ENCODE measurements at regions not wholly inside any gene's neighbourhood (a gene's known extent, or its start where the extent isn't known, plus 50 kb on each side); places are given as distances from the start of the nearest gene placed in this dataset.

DNA sequence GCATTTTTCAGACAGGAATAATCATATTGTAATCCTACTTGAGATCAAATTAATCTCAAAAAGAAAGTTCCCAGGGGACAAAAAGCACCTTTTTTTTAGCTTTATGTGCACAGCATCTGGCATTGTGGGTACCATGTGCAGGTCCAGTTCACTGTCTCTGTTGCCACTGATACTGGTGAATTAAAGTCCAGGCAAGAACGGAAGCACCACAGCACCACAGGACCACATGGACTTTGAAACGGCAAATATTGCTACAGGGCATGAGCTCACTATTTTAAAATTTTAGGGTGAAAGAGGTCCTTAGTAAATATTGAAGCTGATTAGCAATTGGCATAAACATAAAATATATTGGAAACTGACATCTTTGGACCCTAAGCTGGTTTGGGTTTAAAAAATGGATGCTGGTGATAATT is 709.0 kb downstream of the EPM2A start (continued):
- TF ChIP-seq, protein P1, sequence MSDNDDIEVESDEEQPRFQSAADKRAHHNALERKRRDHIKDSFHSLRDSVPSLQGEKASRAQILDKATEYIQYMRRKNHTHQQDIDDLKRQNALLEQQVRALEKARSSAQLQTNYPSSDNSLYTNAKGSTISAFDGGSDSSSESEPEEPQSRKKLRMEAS (IDR thresholded peaks at IDR 0.05): peak; percentile 93
- TF ChIP-seq YY1 (IDR thresholded peaks at IDR 0.05): peak; percentile 74
- TF ChIP-seq, protein P2, sequence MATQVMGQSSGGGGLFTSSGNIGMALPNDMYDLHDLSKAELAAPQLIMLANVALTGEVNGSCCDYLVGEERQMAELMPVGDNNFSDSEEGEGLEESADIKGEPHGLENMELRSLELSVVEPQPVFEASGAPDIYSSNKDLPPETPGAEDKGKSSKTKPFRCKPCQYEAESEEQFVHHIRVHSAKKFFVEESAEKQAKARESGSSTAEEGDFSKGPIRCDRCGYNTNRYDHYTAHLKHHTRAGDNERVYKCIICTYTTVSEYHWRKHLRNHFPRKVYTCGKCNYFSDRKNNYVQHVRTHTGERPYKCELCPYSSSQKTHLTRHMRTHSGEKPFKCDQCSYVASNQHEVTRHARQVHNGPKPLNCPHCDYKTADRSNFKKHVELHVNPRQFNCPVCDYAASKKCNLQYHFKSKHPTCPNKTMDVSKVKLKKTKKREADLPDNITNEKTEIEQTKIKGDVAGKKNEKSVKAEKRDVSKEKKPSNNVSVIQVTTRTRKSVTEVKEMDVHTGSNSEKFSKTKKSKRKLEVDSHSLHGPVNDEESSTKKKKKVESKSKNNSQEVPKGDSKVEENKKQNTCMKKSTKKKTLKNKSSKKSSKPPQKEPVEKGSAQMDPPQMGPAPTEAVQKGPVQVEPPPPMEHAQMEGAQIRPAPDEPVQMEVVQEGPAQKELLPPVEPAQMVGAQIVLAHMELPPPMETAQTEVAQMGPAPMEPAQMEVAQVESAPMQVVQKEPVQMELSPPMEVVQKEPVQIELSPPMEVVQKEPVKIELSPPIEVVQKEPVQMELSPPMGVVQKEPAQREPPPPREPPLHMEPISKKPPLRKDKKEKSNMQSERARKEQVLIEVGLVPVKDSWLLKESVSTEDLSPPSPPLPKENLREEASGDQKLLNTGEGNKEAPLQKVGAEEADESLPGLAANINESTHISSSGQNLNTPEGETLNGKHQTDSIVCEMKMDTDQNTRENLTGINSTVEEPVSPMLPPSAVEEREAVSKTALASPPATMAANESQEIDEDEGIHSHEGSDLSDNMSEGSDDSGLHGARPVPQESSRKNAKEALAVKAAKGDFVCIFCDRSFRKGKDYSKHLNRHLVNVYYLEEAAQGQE (IDR thresholded peaks at IDR 0.05): peak; percentile 60
- TF ChIP-seq RAD21 (IDR thresholded peaks at IDR 0.05): peak; percentile 50 to 63

DNA sequence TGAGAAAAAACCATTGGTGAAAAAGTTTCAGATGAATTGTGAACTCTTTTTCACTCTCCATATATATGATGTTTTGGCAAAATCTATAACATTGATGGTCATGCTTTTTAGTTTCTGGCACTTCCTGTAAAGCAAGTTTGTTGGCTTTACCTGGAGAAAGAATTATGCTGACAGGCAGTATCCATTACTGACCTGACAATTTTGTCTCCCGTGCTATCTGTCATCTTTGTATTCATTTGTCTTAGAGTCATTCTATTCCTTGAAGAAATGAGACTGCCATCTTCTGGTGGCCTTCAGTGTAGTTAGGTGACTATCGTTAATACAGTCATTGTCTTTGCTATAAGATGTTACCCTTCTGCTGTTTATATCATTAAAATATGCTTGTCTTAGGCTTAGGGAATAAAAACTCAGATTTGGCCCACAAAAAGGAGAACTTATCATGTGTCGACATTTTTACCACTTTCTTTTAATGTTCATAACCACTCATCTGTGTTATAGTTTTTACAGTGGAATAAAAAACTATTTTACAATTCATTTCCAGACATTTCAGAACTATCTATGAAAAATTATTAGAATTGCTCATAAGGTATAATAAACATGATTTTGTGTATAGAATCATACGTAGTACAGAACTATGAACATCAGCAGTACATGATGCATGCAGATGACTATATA is 707.0 kb downstream of the EPM2A start:
- Histone ChIP-seq H3K4me3 (ENCODE audit: low read depth in 1 of 3, low read length in 3 of 3) (no peak overlapping the region), H3K27ac (ENCODE audit: low read depth in 1 of 2, low read length in 2 of 2) (no peak overlapping the region), H3K27me3 (ENCODE audit: control insufficient read depth in 4 of 4, insufficient read depth in 4 of 4, low read length in 3 of 4) (no peaks in the 10 kb centered on the region), H3K9me3 (ENCODE audit: control insufficient read depth in 4 of 4, low read length in 3 of 4) (no peaks in the 10 kb centered on the region), H3K36me3 (ENCODE audit: control insufficient read depth in 4 of 4, insufficient read depth in 3 of 4, low read depth in 1 of 4, low read length in 3 of 4) (no peaks in the 10 kb centered on the region), H3K4me1 (ENCODE audit: control insufficient read depth in 4 of 4, insufficient read depth in 4 of 4, low read length in 3 of 4) (peaks cover 4 to 21% (median 16%) of the 10 kb centered on the region in 4 donors), H3K9ac (ENCODE audit: low read depth in 1 of 2, low read length in 2 of 2) (no peak overlapping the region)
- TF ChIP-seq, protein P3, sequence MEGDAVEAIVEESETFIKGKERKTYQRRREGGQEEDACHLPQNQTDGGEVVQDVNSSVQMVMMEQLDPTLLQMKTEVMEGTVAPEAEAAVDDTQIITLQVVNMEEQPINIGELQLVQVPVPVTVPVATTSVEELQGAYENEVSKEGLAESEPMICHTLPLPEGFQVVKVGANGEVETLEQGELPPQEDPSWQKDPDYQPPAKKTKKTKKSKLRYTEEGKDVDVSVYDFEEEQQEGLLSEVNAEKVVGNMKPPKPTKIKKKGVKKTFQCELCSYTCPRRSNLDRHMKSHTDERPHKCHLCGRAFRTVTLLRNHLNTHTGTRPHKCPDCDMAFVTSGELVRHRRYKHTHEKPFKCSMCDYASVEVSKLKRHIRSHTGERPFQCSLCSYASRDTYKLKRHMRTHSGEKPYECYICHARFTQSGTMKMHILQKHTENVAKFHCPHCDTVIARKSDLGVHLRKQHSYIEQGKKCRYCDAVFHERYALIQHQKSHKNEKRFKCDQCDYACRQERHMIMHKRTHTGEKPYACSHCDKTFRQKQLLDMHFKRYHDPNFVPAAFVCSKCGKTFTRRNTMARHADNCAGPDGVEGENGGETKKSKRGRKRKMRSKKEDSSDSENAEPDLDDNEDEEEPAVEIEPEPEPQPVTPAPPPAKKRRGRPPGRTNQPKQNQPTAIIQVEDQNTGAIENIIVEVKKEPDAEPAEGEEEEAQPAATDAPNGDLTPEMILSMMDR (IDR thresholded peaks at IDR 0.05; ENCODE audit: low read depth, low read length, missing input control): peak; percentile 21
- TF ChIP-seq FOXA1 (IDR thresholded peaks at IDR 0.05) (no peak), RAD21 (IDR thresholded peaks at IDR 0.05) (peak; percentile 68 to 69)
- WGBS: 52% methylated on average over 4 of the region's 4 CpGs
- DNase-seq (ENCODE audit: low spot score): no peak

DNA sequence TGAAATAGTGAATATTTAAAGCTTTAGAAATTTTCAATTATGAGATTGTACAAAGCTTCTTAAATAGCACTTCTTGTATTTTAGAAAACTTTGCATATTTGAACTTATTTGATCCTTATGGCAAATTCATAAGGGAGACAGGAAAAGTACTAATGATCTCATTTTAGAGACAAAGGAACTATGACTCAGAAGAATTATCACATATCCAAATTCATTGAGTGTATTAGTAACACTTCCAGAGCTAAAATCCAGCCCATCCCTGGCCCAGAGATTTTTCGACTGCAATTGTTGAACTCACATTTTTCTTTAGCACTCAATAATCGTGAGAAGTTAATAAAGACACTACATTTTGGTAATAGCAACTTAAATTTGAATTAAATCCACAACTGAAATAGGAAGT is 704.3 kb downstream of the EPM2A start:
- Histone ChIP-seq H3K9ac (ENCODE audit: low read depth in 1 of 2, low read length in 2 of 2) (no peak overlapping the region), H3K4me1 (ENCODE audit: control insufficient read depth in 4 of 4, insufficient read depth in 4 of 4, low read length in 3 of 4) (peaks cover 4 to 19% (median 10%) of the 10 kb centered on the region in 4 donors), H3K27ac (ENCODE audit: low read depth in 1 of 2, low read length in 2 of 2) (no peak overlapping the region), H3K27me3 (ENCODE audit: control insufficient read depth in 4 of 4, insufficient read depth in 4 of 4, low read length in 3 of 4) (no peaks in the 10 kb centered on the region), H3K4me3 (ENCODE audit: low read depth in 1 of 3, low read length in 3 of 3) (no peak overlapping the region), H3K36me3 (ENCODE audit: control insufficient read depth in 4 of 4, insufficient read depth in 3 of 4, low read depth in 1 of 4, low read length in 3 of 4) (no peaks in the 10 kb centered on the region), H3K9me3 (ENCODE audit: control insufficient read depth in 4 of 4, low read length in 3 of 4) (no peaks in the 10 kb centered on the region)
- DNase-seq (ENCODE audit: low spot score): no peak
- WGBS: 90% methylated on average over 2 of the region's 2 CpGs
- TF ChIP-seq, protein P1 (IDR thresholded peaks at IDR 0.05): no peak
- TF ChIP-seq, protein P4, sequence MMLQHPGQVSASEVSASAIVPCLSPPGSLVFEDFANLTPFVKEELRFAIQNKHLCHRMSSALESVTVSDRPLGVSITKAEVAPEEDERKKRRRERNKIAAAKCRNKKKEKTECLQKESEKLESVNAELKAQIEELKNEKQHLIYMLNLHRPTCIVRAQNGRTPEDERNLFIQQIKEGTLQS (IDR thresholded peaks at IDR 0.05): no peak
- TF ChIP-seq TAF1 (conservative IDR thresholded peaks at IDR 0.05) (no peak), EGR1 (IDR thresholded peaks at IDR 0.05; ENCODE audit: low read depth in 2 of 2) (no peak)

All from liver (tissue), 8 donors.